Stimulated activated CD4-positive, alpha-beta T cell treated with anti-CD3 and anti-CD28 coated beads, Interleukin-1b, Interleukin-23, amount 100 ng/mL, for 4 hours (primary cell): ENCODE measurements at regions not wholly inside any gene's neighbourhood (a gene's known extent, or its start where the extent isn't known, plus 50 kb on each side); places are given as distances from the start of the nearest gene placed in this dataset.

Experiments
- DNase-seq, 2 donors: peaks; one replicate each; pipeline ENCODE4 v3.0.0-alpha.2; 2020; ENCODE audit warnings: low read depth in 2 of 2

GRCh38 chr1:181326348-181326747, 157.0 kb upstream of the CACNA1E start:
- DNase-seq, result no peak

GRCh38 chr1:181327796-181328195, 155.5 kb upstream of the CACNA1E start:
- no peak for DNase-seq

- no peak for DNase-seq
These were observed 148.6 kb upstream of the CACNA1E start for GRCh38 chr1:181334724-181335123.

GRCh38 chr1:181335631-181336030, 147.7 kb upstream of the CACNA1E start:
- DNase-seq, result no peak

- DNase-seq, result no peak
These were observed 142.2 kb upstream of the CACNA1E start for GRCh38 chr1:181341026-181341632.

GRCh38 chr1:181344091-181344490, 139.2 kb upstream of the CACNA1E start:
- DNase-seq, result no peak

- no peak for DNase-seq
These were observed 138.2 kb upstream of the CACNA1E start for GRCh38 chr1:181345146-181345545.

- DNase-seq, result no peak
These were observed 135.6 kb upstream of the CACNA1E start for GRCh38 chr1:181347495-181348390.

GRCh38 chr1:181349512-181349911, 133.8 kb upstream of the CACNA1E start:
- no peak for DNase-seq

GRCh38 chr1:181350131-181350530, 133.2 kb upstream of the CACNA1E start:
- no peak for DNase-seq

GRCh38 chr1:181351740-181352139, 131.6 kb upstream of the CACNA1E start:
- no peak for DNase-seq

- no peak for DNase-seq
These were observed 130.6 kb upstream of the CACNA1E start for GRCh38 chr1:181352695-181353094.

GRCh38 chr1:181353526-181353925, 129.8 kb upstream of the CACNA1E start:
- no peak for DNase-seq

- DNase-seq, result no peak
These were observed 128.5 kb upstream of the CACNA1E start for GRCh38 chr1:181354865-181355264.

- no peak for DNase-seq
These were observed 126.6 kb upstream of the CACNA1E start for GRCh38 chr1:181356505-181357340.

- DNase-seq, result no peak
These were observed 124.3 kb upstream of the CACNA1E start for GRCh38 chr1:181359012-181359411.

- DNase-seq, result no peak
These were observed 118.5 kb upstream of the CACNA1E start for GRCh38 chr1:181364801-181365200.

GRCh38 chr1:181366910-181367309, 116.4 kb upstream of the CACNA1E start:
- no peak for DNase-seq

GRCh38 chr1:181369416-181369815, 113.9 kb upstream of the CACNA1E start:
- DNase-seq, result no peak

GRCh38 chr1:181383695-181384094, 99.6 kb upstream of the CACNA1E start:
- no peak for DNase-seq

GRCh38 chr1:181386340-181386739, 97.0 kb upstream of the CACNA1E start:
- no peak for DNase-seq

GRCh38 chr1:181386951-181387350, 96.4 kb upstream of the CACNA1E start:
- no peak for DNase-seq
